Astrocyte (in vitro differentiated cells and primary cell): ENCODE measurements at regions not wholly inside any gene's neighbourhood (a gene's known extent, or its start where the extent isn't known, plus 50 kb on each side); places are given as distances from the start of the nearest gene placed in this dataset.

ENCODE experiments used
- DNase-seq: peaks from one replicate; pipeline ENCODE4 v3.0.0-alpha.2; 2010; ENCODE audit warnings: low read depth
- FAIRE-seq: peaks from 2 replicates; lab custom pipeline; 2011; peaks lifted over from hg19 to GRCh38; lab: Jason Lieb, UNC
- H2AFZ ChIP-seq: 2 replicates; pipeline ENCODE4 v1.6.0; 2012; ENCODE audit warnings: low read depth, low read length, inconsistent platforms
- H3K27ac ChIP-seq: 2 replicates; pipeline ENCODE4 v1.5.1; 2011; ENCODE audit warnings: low read depth, low read length, inconsistent platforms
- H3K27me3 ChIP-seq: 2 replicates; pipeline ENCODE4 v1.6.0; 2011; ENCODE audit warnings: low read length, inconsistent platforms; ENCODE audit not compliant: insufficient read depth
- H3K36me3 ChIP-seq: 2 replicates; pipeline ENCODE4 v1.5.1; 2011; ENCODE audit warnings: low read length, inconsistent platforms; ENCODE audit not compliant: insufficient read depth
- H3K4me1 ChIP-seq: 2 replicates; pipeline ENCODE4 v1.5.1; 2011; ENCODE audit warnings: low read length, inconsistent platforms; ENCODE audit not compliant: insufficient read depth
- H3K4me2 ChIP-seq: 2 replicates; pipeline ENCODE4 v1.6.0; 2012; ENCODE audit warnings: low read length, inconsistent platforms
- H3K4me3 ChIP-seq: 2 replicates; pipeline ENCODE4 v1.5.1; 2011; ENCODE audit warnings: low read depth, mild to moderate bottlenecking, low read length, inconsistent platforms; ENCODE audit not compliant: insufficient read depth
- H3K79me2 ChIP-seq: 2 replicates; pipeline ENCODE4 v1.6.0; 2012; ENCODE audit warnings: mild to moderate bottlenecking, low read length, inconsistent platforms; ENCODE audit not compliant: insufficient read depth
- H3K9ac ChIP-seq: 2 replicates; pipeline ENCODE4 v1.6.0; 2012; ENCODE audit warnings: mild to moderate bottlenecking, low read length, inconsistent platforms
- H3K9me3 ChIP-seq: 2 replicates; pipeline ENCODE4 v1.5.1; 2012; ENCODE audit warnings: low read depth, mild to moderate bottlenecking, low read length, inconsistent platforms; ENCODE audit not compliant: insufficient read depth
- H4K20me1 ChIP-seq: 2 replicates; pipeline ENCODE4 v1.6.0; 2012; ENCODE audit warnings: low read length, inconsistent platforms; ENCODE audit not compliant: insufficient read depth
- H3K27ac Mint-ChIP-seq: one replicate; pipeline ENCODE4 v1.8.0; 2021; ENCODE audit warnings: mild to moderate bottlenecking, mixed read lengths; ENCODE audit not compliant: unreplicated experiment
- H3K27me3 Mint-ChIP-seq: one replicate; pipeline ENCODE4 v1.8.0; 2021; ENCODE audit warnings: low read depth, mixed read lengths; ENCODE audit not compliant: unreplicated experiment
- H3K36me3 Mint-ChIP-seq: one replicate; pipeline ENCODE4 v1.8.0; 2021; ENCODE audit warnings: low read depth, mixed read lengths; ENCODE audit not compliant: unreplicated experiment
- H3K4me1 Mint-ChIP-seq: one replicate; pipeline ENCODE4 v1.8.0; 2021; ENCODE audit warnings: low read depth, mixed read lengths; ENCODE audit not compliant: unreplicated experiment
- H3K4me3 Mint-ChIP-seq: one replicate; pipeline ENCODE4 v1.8.0; 2021; ENCODE audit warnings: mild to moderate bottlenecking, moderate library complexity, mixed read lengths; ENCODE audit not compliant: unreplicated experiment
- H3K9me3 Mint-ChIP-seq: one replicate; pipeline ENCODE4 v1.8.0; 2021; ENCODE audit warnings: mild to moderate bottlenecking, mixed read lengths; ENCODE audit not compliant: unreplicated experiment
- EZH2 ChIP-seq: IDR thresholded peaks from 2 replicates; pipeline ENCODE4 v1.6.1; 2012; ENCODE audit warnings: mild to moderate bottlenecking, low read length, inconsistent platforms; ENCODE audit not compliant: insufficient read depth
- TF ChIP-seq, protein P1 (sequence below): IDR thresholded peaks from 2 replicates; pipeline ENCODE4 v1.5.1; 2011; ENCODE audit warnings: low read depth, mild to moderate bottlenecking, inconsistent platforms, low read length, moderate library complexity; ENCODE audit not compliant: insufficient read depth

DNA sequence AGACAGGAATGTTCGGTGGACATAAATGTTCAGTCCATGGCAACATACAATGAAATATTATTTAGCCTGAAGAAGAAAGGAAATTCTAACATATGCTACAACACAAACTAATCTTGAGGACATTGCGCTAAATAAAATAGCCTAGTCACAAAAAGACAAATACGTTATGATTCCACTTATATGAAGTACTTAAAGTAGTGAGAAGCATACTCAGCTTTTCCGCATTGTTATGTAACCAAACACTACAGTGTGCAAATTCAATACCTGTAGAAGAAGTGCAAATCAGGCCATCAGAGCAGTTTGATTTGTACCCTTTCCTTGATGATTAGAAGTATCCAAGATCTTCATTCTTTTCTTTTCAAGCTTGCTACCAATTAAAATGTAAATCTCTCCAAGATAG is 1023.4 kb upstream of the NR2F2 start:
- DNase-seq = no peak
- H3K27me3 ChIP-seq = no peaks in the 10 kb centered on the region
- no peak for FAIRE-seq
- H3K27me3 Mint-ChIP-seq = no peaks in the 10 kb centered on the region
- no peak for TF ChIP-seq EZH2
- TF ChIP-seq, protein P1, sequence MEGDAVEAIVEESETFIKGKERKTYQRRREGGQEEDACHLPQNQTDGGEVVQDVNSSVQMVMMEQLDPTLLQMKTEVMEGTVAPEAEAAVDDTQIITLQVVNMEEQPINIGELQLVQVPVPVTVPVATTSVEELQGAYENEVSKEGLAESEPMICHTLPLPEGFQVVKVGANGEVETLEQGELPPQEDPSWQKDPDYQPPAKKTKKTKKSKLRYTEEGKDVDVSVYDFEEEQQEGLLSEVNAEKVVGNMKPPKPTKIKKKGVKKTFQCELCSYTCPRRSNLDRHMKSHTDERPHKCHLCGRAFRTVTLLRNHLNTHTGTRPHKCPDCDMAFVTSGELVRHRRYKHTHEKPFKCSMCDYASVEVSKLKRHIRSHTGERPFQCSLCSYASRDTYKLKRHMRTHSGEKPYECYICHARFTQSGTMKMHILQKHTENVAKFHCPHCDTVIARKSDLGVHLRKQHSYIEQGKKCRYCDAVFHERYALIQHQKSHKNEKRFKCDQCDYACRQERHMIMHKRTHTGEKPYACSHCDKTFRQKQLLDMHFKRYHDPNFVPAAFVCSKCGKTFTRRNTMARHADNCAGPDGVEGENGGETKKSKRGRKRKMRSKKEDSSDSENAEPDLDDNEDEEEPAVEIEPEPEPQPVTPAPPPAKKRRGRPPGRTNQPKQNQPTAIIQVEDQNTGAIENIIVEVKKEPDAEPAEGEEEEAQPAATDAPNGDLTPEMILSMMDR = no peak
- H3K4me1 ChIP-seq = no peaks in the 10 kb centered on the region
- H3K4me2 ChIP-seq = no peak overlapping the region
- no peaks in the 10 kb centered on the region for H3K9me3 ChIP-seq
- H3K4me3 ChIP-seq = no peak overlapping the region
- no peaks in the 10 kb centered on the region for H3K36me3 ChIP-seq
- no peak overlapping the region for H2AFZ ChIP-seq
- H3K36me3 Mint-ChIP-seq = no peaks in the 10 kb centered on the region
- H3K4me3 Mint-ChIP-seq = no peak overlapping the region
- H3K9ac ChIP-seq = no peak overlapping the region
- no peaks in the 10 kb centered on the region for H3K4me1 Mint-ChIP-seq
- H3K27ac ChIP-seq = no peak overlapping the region
- no peaks in the 10 kb centered on the region for H3K79me2 ChIP-seq
- peaks cover 7% of the 10 kb centered on the region for H3K9me3 Mint-ChIP-seq
- no peak overlapping the region for H3K27ac Mint-ChIP-seq
- no peaks in the 10 kb centered on the region for H4K20me1 ChIP-seq

DNA sequence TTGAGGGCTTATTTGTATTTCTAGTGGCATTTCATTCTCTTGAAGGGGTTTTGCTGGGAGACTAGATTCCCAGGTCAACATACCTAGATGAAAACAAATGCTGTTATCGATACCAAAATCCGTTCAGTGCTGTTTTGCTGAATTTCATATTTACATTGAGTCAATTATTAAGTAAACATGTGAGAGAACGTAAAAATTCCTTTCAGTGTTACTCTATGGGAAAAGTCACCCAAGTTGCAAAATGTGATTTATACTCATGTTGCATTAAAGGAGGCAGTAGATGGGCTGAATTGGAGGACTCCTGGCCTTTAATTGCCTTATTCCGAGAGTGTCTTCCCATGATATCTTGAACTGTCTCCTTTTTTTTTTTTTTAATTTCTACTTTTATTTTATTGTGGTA is 1011.3 kb upstream of the NR2F2 start:
- Histone ChIP-seq H4K20me1 (no peaks in the 10 kb centered on the region), H3K9me3 (peaks cover 4% of the 10 kb centered on the region), H3K79me2 (no peaks in the 10 kb centered on the region), H2AFZ (no peak overlapping the region), H3K27ac (no peak overlapping the region), H3K4me3 (no peak overlapping the region), H3K4me2 (no peak overlapping the region), H3K27me3 (no peaks in the 10 kb centered on the region), H3K36me3 (no peaks in the 10 kb centered on the region), H3K4me1 (no peaks in the 10 kb centered on the region), H3K9ac (no peak overlapping the region)
- peaks cover 7% of the 10 kb centered on the region for H3K9me3 Mint-ChIP-seq
- H3K27ac Mint-ChIP-seq = no peak overlapping the region
- FAIRE-seq (no peak), DNase-seq (no peak)
- H3K4me1 Mint-ChIP-seq = no peaks in the 10 kb centered on the region
- no peak overlapping the region for H3K4me3 Mint-ChIP-seq
- no peaks in the 10 kb centered on the region for H3K36me3 Mint-ChIP-seq
- H3K27me3 Mint-ChIP-seq = no peaks in the 10 kb centered on the region
- TF ChIP-seq, protein P1 = no peak
- TF ChIP-seq EZH2 = no peak

DNA sequence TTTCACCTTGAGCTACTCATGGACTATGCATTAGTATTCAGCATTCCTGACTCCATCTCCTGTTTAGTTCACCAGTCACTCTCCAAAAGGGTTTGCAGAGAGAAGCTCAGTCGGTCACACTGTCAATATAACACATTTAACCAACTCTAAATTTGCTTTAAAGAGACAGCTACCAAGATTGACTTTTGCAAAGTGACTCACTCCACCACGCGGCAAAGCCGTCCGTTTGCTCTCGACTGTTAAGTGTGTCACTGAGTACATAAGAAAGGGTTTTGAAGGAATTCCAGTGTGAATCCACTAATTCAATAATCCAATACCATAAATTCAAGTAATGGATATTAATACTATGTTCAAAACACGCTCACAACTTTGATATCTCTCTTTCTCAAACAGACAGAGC is 1006.7 kb upstream of the NR2F2 start:
- H3K4me2 ChIP-seq = no peak overlapping the region
- Mint-ChIP-seq H3K4me1 (peaks cover 8% of the 10 kb centered on the region), H3K27ac (no peak overlapping the region), H3K9me3 (no peaks in the 10 kb centered on the region), H3K36me3 (no peaks in the 10 kb centered on the region), H3K4me3 (no peak overlapping the region), H3K27me3 (peaks cover 9% of the 10 kb centered on the region)
- H3K4me3 ChIP-seq = no peak overlapping the region
- FAIRE-seq (no peak), DNase-seq (no peak)
- no peak overlapping the region for H3K27ac ChIP-seq
- no peaks in the 10 kb centered on the region for H3K9me3 ChIP-seq
- H3K79me2 ChIP-seq = no peaks in the 10 kb centered on the region
- peaks cover 9% of the 10 kb centered on the region for H3K4me1 ChIP-seq
- H2AFZ ChIP-seq = no peak overlapping the region
- no peaks in the 10 kb centered on the region for H3K36me3 ChIP-seq
- H3K27me3 ChIP-seq = no peaks in the 10 kb centered on the region
- no peak overlapping the region for H3K9ac ChIP-seq
- H4K20me1 ChIP-seq = no peaks in the 10 kb centered on the region
- no peak for TF ChIP-seq EZH2
- TF ChIP-seq, protein P1 = no peak
